HL-60 (cell line): ENCODE measurements at regions not wholly inside any gene's neighbourhood (a gene's known extent, or its start where the extent isn't known, plus 50 kb on each side); places are given as distances from the start of the nearest gene placed in this dataset.

ENCODE experiments used
- GABPA ChIP-seq: IDR thresholded peaks from 2 replicates; pipeline ENCODE4 v1.6.1; 2012; ENCODE audit warnings: low read depth
- POLR2AphosphoS5 ChIP-seq: IDR thresholded peaks from 2 replicates; pipeline ENCODE4 v1.6.1; 2012; ENCODE audit warnings: low read depth
- TF ChIP-seq, protein P1 (sequence below): IDR thresholded peaks from one replicate; pipeline ENCODE4 v1.5.1; 2011; ENCODE audit warnings: low read length, control low read depth, inconsistent platforms; ENCODE audit not compliant: insufficient read depth
- TF ChIP-seq, protein P2 (sequence below): IDR thresholded peaks from 2 replicates; pipeline ENCODE4 v1.6.1; 2012; ENCODE audit warnings: low read depth; ENCODE audit not compliant: insufficient replicate concordance

DNA sequence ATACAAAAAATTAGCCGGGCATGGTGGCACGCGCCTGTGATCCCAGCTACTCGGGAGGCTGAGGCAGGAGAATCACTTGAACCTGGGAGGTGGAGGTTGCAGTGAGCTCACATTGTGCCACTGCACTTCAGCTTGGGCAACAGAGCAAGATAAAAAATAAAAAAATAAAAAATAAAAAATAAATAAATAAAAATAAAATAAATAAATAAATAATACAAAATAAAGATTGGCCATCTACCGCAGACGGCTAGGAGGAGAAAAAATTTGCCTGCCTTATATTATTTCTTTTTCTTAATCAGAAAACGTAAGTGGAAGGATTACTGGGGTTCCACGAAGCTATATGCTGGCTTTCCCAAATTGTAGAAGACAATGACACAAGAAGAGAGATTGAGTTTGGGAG lies 229.7 kb downstream of the EPHA4 start:
- TF ChIP-seq, protein P1, sequence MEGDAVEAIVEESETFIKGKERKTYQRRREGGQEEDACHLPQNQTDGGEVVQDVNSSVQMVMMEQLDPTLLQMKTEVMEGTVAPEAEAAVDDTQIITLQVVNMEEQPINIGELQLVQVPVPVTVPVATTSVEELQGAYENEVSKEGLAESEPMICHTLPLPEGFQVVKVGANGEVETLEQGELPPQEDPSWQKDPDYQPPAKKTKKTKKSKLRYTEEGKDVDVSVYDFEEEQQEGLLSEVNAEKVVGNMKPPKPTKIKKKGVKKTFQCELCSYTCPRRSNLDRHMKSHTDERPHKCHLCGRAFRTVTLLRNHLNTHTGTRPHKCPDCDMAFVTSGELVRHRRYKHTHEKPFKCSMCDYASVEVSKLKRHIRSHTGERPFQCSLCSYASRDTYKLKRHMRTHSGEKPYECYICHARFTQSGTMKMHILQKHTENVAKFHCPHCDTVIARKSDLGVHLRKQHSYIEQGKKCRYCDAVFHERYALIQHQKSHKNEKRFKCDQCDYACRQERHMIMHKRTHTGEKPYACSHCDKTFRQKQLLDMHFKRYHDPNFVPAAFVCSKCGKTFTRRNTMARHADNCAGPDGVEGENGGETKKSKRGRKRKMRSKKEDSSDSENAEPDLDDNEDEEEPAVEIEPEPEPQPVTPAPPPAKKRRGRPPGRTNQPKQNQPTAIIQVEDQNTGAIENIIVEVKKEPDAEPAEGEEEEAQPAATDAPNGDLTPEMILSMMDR = no peak
- TF ChIP-seq POLR2AphosphoS5 = no peak
- no peak for TF ChIP-seq GABPA
- TF ChIP-seq, protein P2, sequence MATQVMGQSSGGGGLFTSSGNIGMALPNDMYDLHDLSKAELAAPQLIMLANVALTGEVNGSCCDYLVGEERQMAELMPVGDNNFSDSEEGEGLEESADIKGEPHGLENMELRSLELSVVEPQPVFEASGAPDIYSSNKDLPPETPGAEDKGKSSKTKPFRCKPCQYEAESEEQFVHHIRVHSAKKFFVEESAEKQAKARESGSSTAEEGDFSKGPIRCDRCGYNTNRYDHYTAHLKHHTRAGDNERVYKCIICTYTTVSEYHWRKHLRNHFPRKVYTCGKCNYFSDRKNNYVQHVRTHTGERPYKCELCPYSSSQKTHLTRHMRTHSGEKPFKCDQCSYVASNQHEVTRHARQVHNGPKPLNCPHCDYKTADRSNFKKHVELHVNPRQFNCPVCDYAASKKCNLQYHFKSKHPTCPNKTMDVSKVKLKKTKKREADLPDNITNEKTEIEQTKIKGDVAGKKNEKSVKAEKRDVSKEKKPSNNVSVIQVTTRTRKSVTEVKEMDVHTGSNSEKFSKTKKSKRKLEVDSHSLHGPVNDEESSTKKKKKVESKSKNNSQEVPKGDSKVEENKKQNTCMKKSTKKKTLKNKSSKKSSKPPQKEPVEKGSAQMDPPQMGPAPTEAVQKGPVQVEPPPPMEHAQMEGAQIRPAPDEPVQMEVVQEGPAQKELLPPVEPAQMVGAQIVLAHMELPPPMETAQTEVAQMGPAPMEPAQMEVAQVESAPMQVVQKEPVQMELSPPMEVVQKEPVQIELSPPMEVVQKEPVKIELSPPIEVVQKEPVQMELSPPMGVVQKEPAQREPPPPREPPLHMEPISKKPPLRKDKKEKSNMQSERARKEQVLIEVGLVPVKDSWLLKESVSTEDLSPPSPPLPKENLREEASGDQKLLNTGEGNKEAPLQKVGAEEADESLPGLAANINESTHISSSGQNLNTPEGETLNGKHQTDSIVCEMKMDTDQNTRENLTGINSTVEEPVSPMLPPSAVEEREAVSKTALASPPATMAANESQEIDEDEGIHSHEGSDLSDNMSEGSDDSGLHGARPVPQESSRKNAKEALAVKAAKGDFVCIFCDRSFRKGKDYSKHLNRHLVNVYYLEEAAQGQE = no peak
